GM19099 (cell line): ENCODE measurements at regions not wholly inside any gene's neighbourhood (a gene's known extent, or its start where the extent isn't known, plus 50 kb on each side); places are given as distances from the start of the nearest gene placed in this dataset.

Experiments used
- POLR2A ChIP-seq: IDR thresholded peaks from 3 replicates; pipeline ENCODE4 v1.6.1; 2011; ENCODE audit warnings: low read depth; ENCODE audit not compliant: insufficient read length; ENCODE audit errors: extremely low read depth

GRCh38 chr21:34004013-34004938 is 69.1 kb upstream of the MRPS6 start:
- TF ChIP-seq POLR2A: no peak

- no peak for TF ChIP-seq POLR2A
Measured at GRCh38 chr21:34003428-34003827, 70.0 kb upstream of the MRPS6 start.

GRCh38 chr21:34000375-34000774 is 73.0 kb upstream of the MRPS6 start:
- TF ChIP-seq POLR2A: no peak

GRCh38 chr21:33998809-33999208 is 74.6 kb upstream of the MRPS6 start:
- TF ChIP-seq POLR2A: no peak

GRCh38 chr21:33998402-33998801 is 75.0 kb upstream of the MRPS6 start:
- TF ChIP-seq POLR2A: no peak

DNA sequence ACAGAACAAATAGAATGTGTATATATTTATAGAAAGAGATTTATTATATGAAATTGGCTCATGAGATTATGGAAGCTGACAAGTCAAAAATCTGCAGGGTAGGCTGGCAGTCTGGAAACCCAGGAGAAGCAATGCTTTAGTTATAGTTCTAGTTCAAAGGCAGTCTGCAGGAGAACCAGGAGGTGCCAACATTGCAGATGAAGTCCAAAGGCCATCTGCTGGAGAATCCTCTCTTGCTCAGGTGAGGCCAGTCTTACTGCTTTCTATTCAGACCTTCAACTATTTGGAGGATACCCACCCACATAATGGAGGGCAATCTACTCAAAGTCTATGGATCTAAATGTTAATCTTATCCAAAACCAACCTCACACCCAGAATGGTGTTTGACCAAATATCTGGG is 75.9 kb upstream of the MRPS6 start:
- TF ChIP-seq POLR2A: no peak

- TF ChIP-seq POLR2A: no peak
Measured at GRCh38 chr21:33994373-33994772, 78.8 kb upstream of the ATP5PO start.

DNA sequence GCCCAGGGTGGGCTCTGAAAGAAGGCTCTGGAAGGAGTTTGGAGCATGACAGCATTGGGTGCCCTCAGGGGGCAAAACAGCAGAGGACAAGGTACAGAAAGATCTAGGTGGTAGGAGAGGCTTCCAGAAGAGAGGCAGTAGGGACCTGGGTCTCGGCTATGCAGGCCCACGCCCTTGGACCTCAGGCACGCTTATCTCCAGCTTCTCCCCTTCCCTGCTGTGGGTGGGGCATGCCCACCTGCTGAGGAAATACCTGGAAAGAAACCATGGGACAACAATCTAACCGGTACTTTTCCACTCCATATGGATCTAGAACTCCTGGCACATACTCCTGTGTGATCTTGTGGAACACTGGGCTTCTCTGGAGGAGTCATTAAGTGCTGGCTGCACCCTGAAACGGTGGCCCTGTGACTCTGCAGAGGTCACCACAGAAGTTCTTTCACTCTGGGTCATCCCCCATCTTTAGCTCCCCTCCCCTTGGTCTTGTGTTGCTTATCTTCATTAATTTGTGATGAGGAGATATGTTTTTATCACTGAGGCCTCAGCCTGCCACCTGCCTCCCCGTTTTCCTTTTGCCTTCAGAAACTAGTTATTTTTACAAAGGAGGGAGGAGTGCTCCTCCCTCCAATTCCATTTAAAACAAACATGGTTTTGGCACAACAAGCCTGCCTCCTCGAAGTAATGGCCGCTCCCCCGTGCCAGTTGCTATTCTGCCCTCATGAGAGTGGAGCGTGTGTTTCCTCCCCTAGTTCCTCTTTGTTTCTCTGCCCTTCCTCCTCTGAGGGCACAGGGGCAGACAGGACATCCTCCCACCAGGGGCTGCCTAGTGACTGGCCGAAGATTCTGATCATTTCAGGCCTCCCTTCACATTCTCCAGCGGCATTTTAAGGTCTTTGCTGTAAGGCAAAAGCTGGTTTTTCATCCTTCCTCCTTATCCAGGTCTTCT is 78.0 kb upstream of the ATP5PO start:
- no peak for TF ChIP-seq POLR2A

DNA sequence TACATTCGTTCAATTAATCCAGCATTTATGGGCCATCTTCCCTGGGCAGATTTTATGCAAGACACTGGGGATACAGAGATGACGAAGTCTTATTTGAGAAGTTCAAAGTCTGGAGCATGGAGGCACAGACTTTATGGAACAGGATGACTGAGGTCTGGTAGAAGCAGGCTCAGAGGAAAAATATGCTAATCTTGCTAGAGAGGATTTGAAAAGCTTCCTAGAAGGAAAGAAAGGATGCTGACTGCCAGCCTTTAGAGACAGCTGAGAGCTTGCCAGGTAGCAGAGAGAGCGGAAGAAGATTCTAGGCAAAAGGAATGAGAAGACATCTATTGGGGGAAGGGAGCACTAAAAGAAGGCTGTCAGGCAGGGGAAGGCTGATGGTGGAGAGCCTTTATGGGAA is 75.5 kb upstream of the ATP5PO start:
- no peak for TF ChIP-seq POLR2A

- TF ChIP-seq POLR2A: no peak
Measured at GRCh38 chr21:33989440-33989839, 73.8 kb upstream of the ATP5PO start.

GRCh38 chr21:33988237-33989017 is 72.8 kb upstream of the ATP5PO start:
- TF ChIP-seq POLR2A: no peak

DNA sequence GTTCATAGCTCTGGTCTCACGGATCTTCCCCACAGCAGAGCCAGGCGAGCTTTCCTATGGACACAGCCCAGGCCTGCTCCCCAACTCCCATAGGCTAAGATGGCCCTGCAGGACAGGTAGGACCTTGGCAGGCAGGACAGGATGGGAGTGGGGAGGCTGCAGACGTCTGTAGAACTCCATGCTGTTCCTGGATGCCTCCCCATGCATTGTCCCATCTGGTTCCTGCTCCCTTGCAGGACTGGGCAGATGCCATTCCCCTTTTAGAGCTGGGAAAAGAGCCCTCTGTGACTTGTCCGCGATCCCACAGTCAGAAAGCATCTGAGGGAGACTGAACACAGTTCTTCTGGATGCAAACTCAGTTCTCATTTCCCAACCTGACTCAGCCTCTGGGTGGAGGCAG is 71.9 kb upstream of the ATP5PO start:
- no peak for TF ChIP-seq POLR2A

- TF ChIP-seq POLR2A: no peak
Measured at GRCh38 chr21:33985117-33986050, 69.8 kb upstream of the ATP5PO start.

GRCh38 chr21:33984021-33984481 is 68.4 kb upstream of the ATP5PO start:
- no peak for TF ChIP-seq POLR2A

- no peak for TF ChIP-seq POLR2A
Measured at GRCh38 chr21:33981391-33982101, 65.9 kb upstream of the ATP5PO start.
